ENCODE measurements at regions not wholly inside any gene's neighbourhood (a gene's known extent, or its start where the extent isn't known, plus 50 kb on each side); places are given as distances from the start of the nearest gene placed in this dataset.
A peak's percentile ranks its signal among the peaks of the same experiment; 100 is the strongest.
"Not testable (repeated sequence)": the region's sequence is repeated elsewhere in the genome, so short reads cannot be mapped to it uniquely, and the experiment has no call there.

DNA sequence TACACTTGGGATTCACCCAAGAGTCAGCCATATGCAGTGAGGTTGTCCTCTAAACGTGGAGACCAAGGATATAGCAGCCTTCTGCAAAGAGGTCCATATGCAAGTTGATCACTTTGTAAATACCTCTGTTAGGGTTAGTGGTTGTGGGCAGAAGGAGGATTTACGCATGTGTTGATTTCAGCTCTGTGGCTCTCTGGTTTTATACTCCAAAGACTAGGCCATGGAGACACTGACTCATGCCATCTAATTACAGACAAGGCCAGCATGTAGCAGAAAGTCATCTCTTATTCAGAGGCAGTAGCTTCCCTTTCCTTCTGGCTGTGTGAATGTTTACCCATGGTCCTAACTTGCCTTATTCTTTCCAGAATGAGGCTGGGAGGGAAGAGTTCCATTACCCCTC is 140.9 kb upstream of the GOLGA6L4 start:
- DNase-seq (ENCODE audit: low spot score): not testable (repeated sequence)

GRCh38 chr15:84097053-84097452 is 138.5 kb upstream of the GOLGA6L4 start:
- not testable (repeated sequence) for DNase-seq (ENCODE audit: low spot score)

- no peak for DNase-seq (ENCODE audit: low spot score)
These were observed 137.0 kb upstream of the GOLGA6L4 start for GRCh38 chr15:84098604-84099003.

GRCh38 chr15:84099181-84099580 is 136.4 kb upstream of the GOLGA6L4 start:
- DNase-seq (ENCODE audit: low spot score): no peak

GRCh38 chr15:84103345-84103744 is 132.2 kb upstream of the GOLGA6L4 start:
- DNase-seq (ENCODE audit: low spot score): no peak

- DNase-seq (ENCODE audit: low spot score): no peak
These were observed 130.7 kb upstream of the GOLGA6L4 start for GRCh38 chr15:84104853-84105252.

GRCh38 chr15:84108728-84109127 is 126.8 kb upstream of the GOLGA6L4 start:
- DNase-seq (ENCODE audit: low spot score): peak; percentile 14

- DNase-seq (ENCODE audit: low spot score): no peak
These were observed 124.0 kb upstream of the GOLGA6L4 start for GRCh38 chr15:84111575-84111974.

- no peak for DNase-seq (ENCODE audit: low spot score)
These were observed 123.5 kb upstream of the GOLGA6L4 start for GRCh38 chr15:84112025-84112424.

- DNase-seq (ENCODE audit: low spot score): no peak
These were observed 121.7 kb upstream of the GOLGA6L4 start for GRCh38 chr15:84113919-84114318.

- not testable (repeated sequence) for DNase-seq (ENCODE audit: low spot score)
These were observed 120.9 kb upstream of the GOLGA6L4 start for GRCh38 chr15:84114680-84115079.

DNA sequence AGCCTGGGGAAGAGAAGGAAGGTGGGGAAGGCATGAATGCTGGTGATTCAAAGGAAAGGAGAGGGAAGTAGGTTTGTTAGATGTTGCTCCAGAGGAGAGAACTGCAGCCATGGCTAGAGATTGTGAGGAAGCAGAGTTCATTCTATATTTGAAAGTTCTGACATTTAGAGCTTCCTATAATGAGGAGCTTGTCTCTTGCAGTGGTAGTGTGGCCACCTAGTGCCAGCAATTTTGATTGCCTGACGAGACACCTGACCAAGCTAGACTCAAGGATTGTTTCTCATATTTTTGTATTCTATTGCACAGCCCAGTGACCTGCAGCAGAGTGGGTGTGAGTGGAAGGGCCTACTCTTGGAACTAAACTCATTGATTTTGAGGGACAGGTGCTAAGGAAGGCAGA is 116.2 kb upstream of the GOLGA6L4 start:
- DNase-seq (ENCODE audit: low spot score): not testable (repeated sequence)

GRCh38 chr15:84120903-84121302 is 114.7 kb upstream of the GOLGA6L4 start:
- DNase-seq (ENCODE audit: low spot score): not testable (repeated sequence)

DNA sequence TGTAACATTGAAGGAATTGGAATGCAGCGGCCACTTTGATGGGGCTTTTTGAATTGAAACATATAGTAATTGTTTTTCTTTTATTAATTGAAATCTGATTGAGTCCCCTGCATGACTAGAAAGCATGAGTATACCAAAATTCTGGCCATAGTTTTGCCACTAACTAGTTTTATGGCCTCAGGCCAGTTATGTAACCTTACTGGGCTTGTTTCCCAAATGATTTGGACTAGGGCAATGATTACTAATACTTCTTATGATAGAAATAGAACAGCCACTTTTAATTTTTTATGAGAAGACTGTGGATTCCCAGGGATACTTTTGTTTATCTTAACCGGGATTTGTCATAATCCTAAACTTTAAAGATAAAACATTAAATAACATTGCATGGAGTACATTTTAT is 106.9 kb upstream of the GOLGA6L4 start:
- DNase-seq (ENCODE audit: low spot score): not testable (repeated sequence)

- DNase-seq (ENCODE audit: low spot score): not testable (repeated sequence)
These were observed 105.3 kb upstream of the GOLGA6L4 start for GRCh38 chr15:84130098-84130831.

- DNase-seq (ENCODE audit: low spot score): not testable (repeated sequence)
These were observed 99.6 kb upstream of the GOLGA6L4 start for GRCh38 chr15:84135931-84136456.

- DNase-seq (ENCODE audit: low spot score): peak; percentile 86
These were observed 92.7 kb upstream of the GOLGA6L4 start for GRCh38 chr15:84142888-84143337.

DNA sequence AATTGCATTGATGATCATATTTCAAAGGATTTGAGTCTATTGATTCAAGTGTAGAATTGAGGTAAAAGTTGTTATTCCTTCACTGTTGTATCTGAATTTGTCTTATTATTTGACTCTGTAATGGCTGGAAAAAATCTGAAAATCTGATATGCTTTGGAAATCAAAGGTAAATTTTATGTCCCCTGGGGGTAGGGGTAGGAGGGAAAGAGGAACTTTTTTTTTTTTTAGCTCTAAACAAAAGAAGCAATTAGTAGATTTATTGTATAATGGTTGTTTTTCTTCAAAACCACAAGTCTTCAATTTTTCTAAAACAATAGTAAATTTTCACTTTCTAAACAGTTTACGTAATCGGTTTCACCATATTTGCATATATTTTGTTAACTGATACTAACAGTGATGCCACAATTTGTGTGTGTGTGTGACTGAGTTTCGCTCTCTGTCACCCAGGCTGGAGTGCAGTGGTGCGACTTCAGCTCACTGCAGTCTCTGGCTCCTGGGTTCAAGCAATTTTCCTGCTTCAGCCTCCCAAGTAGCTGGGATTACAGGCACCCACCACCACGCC is 91.7 kb upstream of the GOLGA6L4 start:
- no peak for DNase-seq (ENCODE audit: low spot score)

- DNase-seq (ENCODE audit: low spot score): peak; percentile 19
These were observed 90.6 kb upstream of the GOLGA6L4 start for GRCh38 chr15:84144946-84145345.

DNA sequence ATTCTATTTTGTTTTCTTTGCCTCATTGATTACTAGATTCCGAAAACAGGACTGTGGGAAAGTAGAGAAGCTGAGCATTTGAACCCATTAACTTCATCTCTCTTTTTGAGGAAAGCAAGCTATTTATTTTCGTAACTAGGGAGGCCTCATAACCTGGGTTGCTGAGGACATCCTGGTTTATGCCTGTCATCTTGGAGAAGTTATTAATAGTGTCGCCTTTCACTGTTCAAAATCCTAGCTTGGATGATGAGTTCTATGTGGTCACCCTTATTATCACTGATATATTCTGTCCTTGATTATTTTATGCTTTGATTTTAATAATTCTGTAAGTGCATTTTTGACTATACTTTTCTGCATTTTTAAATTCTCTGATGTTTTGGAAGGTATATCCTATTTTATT is 89.3 kb upstream of the GOLGA6L4 start:
- not testable (repeated sequence) for DNase-seq (ENCODE audit: low spot score)

- not testable (repeated sequence) for DNase-seq (ENCODE audit: low spot score)
These were observed 88.3 kb upstream of the GOLGA6L4 start for GRCh38 chr15:84147307-84147706.

GRCh38 chr15:84151205-84151931 is 84.2 kb upstream of the GOLGA6L4 start:
- no peak for DNase-seq (ENCODE audit: low spot score)
